Lower leg skin (tissue), 3 donors: ENCODE measurements at regions not wholly inside any gene's neighbourhood (a gene's known extent, or its start where the extent isn't known, plus 50 kb on each side); places are given as distances from the start of the nearest gene placed in this dataset.

Source experiments
- POLR2A ChIP-seq, 2 donors: fragments of 450-650 bp; IDR thresholded peaks; one replicate each; pipeline ENCODE4 v1.6.1; 2016 to 2017; ENCODE audit warnings: antibody characterized with exemption in 2 of 2, mild to moderate bottlenecking in 1 of 2, moderate library complexity in 1 of 2
- TF ChIP-seq, protein P1 (sequence below), 3 donors: fragments of 450-650 bp; IDR thresholded peaks; one replicate each; pipeline ENCODE4 v1.5.1; 2016; ENCODE audit warnings: antibody characterized with exemption in 3 of 3, mild to moderate bottlenecking in 3 of 3, moderate library complexity in 2 of 3

DNA sequence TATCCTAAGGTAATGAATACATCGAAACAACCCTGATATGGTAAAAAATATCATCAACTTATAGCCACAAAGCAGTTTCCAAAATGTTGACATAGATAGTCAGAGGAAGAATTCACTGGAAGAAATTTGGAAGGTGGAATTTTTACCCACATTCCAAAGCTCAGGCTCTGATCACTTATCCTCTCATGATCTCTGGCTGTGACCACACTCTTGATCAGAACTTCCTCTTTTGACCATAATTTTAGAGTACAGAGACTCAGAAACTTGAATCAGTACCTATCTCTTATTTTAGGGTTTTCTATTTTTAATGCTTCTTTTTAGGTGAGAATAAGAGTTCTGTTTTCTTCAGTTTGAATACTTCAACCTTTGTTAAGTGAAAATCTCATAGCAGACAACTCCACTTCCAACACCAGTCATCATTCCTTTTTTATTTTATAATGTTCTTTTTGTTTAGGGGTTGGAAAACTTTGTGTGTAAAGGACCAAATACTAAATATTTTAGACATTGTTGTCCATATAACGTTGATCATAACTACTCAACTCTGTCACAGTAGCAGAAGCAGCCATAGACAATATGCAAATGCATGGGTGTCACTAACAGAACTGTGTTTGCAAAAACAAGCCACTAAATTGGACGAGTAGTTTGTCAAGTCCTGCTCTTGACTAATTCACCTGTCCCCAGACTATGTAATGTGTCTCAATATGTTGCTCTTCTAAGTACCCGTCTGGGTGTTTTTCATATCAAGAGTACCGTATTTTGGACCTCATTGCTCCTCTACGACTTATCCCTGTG lies 891.6 kb upstream of the CRIM1 start:
- TF ChIP-seq, protein P1, sequence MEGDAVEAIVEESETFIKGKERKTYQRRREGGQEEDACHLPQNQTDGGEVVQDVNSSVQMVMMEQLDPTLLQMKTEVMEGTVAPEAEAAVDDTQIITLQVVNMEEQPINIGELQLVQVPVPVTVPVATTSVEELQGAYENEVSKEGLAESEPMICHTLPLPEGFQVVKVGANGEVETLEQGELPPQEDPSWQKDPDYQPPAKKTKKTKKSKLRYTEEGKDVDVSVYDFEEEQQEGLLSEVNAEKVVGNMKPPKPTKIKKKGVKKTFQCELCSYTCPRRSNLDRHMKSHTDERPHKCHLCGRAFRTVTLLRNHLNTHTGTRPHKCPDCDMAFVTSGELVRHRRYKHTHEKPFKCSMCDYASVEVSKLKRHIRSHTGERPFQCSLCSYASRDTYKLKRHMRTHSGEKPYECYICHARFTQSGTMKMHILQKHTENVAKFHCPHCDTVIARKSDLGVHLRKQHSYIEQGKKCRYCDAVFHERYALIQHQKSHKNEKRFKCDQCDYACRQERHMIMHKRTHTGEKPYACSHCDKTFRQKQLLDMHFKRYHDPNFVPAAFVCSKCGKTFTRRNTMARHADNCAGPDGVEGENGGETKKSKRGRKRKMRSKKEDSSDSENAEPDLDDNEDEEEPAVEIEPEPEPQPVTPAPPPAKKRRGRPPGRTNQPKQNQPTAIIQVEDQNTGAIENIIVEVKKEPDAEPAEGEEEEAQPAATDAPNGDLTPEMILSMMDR (IDR thresholded peaks at IDR 0.05), result no peak
- TF ChIP-seq POLR2A (IDR thresholded peaks at IDR 0.05), result no peak
